Activated naive CD8-positive, alpha-beta T cell treated with anti-CD3 and anti-CD28 coated beads, Interleukin-2, amount 10 ng/mL, durations not matched to agents 7 days and 5 days (primary cell): ENCODE measurements at regions not wholly inside any gene's neighbourhood (a gene's known extent, or its start where the extent isn't known, plus 50 kb on each side); places are given as distances from the start of the nearest gene placed in this dataset.
"Not testable (repeated sequence)": the region's sequence is repeated elsewhere in the genome, so short reads cannot be mapped to it uniquely, and the experiment has no call there.

Experiments used
- ATAC-seq: fragments of 150-1000 bp; cut with Tn5 transposase; one replicate; pipeline ENCODE4 v1.10.0; 2021; ENCODE audit warnings: low read depth, moderate library complexity
- POLR2A ChIA-PET: fragments of 350-600 bp; sonication (Branson Sonifier 250); formaldehyde crosslinking; loops from one replicate; lab custom pipeline; 2021; ENCODE audit warnings: antibody characterized with exemption; lab: Charles Lee
- DNase-seq: peaks from one replicate; pipeline ENCODE4 v3.0.0; 2021
- H3K27ac Mint-ChIP-seq: one replicate; pipeline ENCODE4 v1.8.0; 2022; ENCODE audit warnings: mild to moderate bottlenecking, mixed read lengths
- H3K27me3 Mint-ChIP-seq: one replicate; pipeline ENCODE4 v1.8.0; 2022; ENCODE audit warnings: mild to moderate bottlenecking, moderate library complexity, mixed read lengths
- H3K36me3 Mint-ChIP-seq: one replicate; pipeline ENCODE4 v1.8.0; 2021; ENCODE audit warnings: mild to moderate bottlenecking, mixed read lengths
- H3K4me1 Mint-ChIP-seq: one replicate; pipeline ENCODE4 v1.8.0; 2021; ENCODE audit warnings: mixed read lengths
- H3K4me3 Mint-ChIP-seq: one replicate; pipeline ENCODE4 v1.8.0; 2022; ENCODE audit warnings: mild to moderate bottlenecking, moderate library complexity, mixed read lengths
- H3K9me3 Mint-ChIP-seq: one replicate; pipeline ENCODE4 v1.8.0; 2021; ENCODE audit warnings: mixed read lengths

DNA sequence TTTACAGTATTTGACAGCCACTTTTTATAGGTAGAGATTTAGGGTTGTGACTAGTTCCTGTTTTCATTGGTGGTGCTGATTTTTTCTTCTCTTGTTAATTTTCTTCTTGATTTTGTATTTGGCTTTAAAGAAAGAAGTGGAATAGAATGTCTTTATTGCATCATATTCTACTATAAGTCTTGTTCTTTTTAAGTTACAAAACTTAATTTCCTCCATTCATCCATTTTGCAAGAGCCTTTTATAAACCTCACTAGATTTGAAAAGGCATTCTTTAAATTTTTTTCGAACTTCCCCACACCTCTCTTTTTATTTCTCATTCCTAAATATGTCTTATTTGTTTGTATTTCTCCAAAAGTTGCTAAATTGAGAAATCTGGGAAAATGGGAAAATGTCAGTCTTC, 1368.6 kb upstream of the ADGRL4 start:
- Mint-ChIP-seq H3K9me3 (no peaks in the 10 kb centered on the region), H3K4me1 (no peaks in the 10 kb centered on the region), H3K27me3 (no peaks in the 10 kb centered on the region), H3K27ac (no peak overlapping the region), H3K36me3 (no peaks in the 10 kb centered on the region), H3K4me3 (no peak overlapping the region)
- POLR2A ChIA-PET = no interaction called here
- no peak for ATAC-seq
- DNase-seq = no peak

DNA sequence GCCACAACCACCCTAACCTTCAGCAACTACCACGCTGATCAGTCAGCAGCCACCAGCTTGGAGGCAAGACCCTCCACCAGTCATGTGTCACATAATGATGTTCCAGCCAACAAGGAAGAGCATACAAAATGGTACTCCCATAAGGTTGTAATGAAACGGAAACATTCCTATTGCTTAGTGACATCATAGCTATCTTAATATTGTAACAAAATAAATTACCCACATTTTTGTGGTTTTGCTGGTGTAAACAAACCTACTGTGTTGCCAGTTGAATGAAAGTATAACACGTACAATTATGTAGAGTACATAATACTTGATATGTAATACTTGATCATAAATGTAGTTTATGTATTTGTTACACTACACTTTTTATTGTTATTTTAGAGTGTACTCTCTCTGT, 1363.2 kb upstream of the ADGRL4 start:
- Mint-ChIP-seq H3K4me3 (no peak overlapping the region), H3K27ac (no peak overlapping the region), H3K36me3 (no peaks in the 10 kb centered on the region), H3K9me3 (peaks cover 5% of the 10 kb centered on the region), H3K4me1 (no peaks in the 10 kb centered on the region), H3K27me3 (no peaks in the 10 kb centered on the region)
- POLR2A ChIA-PET = no interaction called here
- ATAC-seq (no peak), DNase-seq (no peak)

DNA sequence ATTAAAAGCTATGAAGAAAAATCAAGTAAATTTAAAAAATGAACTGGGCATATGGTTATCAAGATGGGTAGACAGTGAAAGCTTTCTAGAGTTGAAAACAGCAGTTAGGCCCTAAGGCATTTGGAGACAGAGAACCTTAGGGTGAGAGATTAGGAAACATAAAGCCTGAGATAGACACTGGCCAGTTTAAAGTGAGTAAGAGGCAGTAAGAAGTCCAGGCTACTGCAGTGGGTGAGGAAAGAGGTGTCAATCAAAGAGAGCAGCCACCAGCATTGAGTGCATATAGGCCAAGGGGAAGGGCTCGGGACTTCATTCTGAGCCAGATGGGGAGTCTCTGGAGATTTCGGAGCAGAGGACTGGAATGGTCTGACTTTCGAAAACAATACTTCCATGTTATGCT, 1360.5 kb upstream of the ADGRL4 start:
- H3K27ac Mint-ChIP-seq = no peak overlapping the region
- H3K9me3 Mint-ChIP-seq = peaks cover 5% of the 10 kb centered on the region
- no peaks in the 10 kb centered on the region for H3K27me3 Mint-ChIP-seq
- ATAC-seq (no peak), DNase-seq (no peak)
- H3K36me3 Mint-ChIP-seq = no peaks in the 10 kb centered on the region
- H3K4me1 Mint-ChIP-seq = no peaks in the 10 kb centered on the region
- no peak overlapping the region for H3K4me3 Mint-ChIP-seq
- POLR2A ChIA-PET = no interaction called here

DNA sequence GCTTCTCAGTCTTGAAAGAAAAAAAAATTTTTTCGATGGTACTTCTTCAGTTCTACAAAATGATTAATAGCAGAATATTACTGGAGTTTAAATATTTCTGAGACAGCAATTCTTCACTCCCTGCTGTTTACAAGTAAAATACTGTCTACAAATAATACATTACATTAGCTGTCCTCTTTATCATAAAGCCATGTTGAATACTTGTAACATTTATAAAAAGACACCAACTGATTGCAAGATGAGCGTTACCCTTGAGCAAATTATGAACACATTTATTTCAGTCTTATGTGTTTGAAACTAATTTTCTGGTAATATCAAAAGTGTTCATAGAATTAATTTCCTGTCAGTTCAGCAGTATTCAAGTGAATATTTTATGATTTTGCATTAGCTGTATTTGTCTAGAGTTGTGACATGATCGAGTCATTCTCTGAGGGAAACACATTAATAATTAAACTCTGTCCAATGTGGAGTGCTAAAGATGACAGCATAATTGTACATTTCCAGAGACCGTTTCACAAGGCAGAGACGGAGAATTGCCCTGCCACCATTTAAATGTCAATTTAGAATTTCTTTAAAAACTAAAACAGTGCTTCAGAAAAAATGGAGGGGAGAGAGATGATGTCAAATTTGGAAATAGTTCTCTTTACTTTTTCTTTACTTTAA, 1359.0 kb upstream of the ADGRL4 start:
- DNase-seq (no peak), ATAC-seq (no peak)
- Mint-ChIP-seq H3K9me3 (peaks cover 5% of the 10 kb centered on the region), H3K27me3 (no peaks in the 10 kb centered on the region), H3K4me3 (no peak overlapping the region), H3K36me3 (no peaks in the 10 kb centered on the region), H3K27ac (no peak overlapping the region), H3K4me1 (no peaks in the 10 kb centered on the region)
- POLR2A ChIA-PET = no interaction called here

DNA sequence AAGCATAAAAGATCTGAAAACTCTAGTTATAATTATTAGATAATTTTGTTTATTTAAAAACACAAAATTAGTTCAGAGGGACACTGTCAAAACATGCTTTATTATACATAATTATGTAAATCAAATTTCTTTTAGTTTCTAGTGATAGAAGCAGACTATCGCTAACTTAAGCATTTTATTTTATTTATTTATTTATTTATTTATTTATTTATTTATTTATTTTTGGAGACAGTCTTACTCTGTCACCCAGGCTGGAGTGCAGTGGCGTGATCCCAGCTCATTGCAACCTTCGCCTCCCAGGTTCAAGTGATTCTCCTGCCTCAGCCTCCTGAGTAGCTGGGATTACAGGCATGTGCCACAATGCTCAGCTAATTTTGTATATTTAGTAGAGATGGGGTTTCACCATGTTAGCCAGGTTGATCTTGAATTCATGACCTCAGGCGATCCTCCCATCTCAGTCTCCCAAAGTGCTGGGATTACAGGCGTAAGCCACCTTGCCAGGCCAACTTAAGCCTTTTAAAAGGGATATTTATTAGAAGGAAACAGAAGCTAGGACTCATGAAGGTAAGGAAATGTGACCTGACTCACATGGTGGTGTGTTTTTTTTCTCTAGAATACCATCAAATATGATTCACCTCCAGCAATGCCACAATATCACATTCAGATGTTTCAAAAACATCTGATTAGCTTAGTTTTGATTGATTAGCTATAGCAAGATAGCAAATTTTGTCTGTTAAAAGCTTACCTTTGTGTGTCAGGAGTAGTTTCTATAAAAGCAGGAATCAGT, 1357.4 kb upstream of the ADGRL4 start:
- POLR2A ChIA-PET = no interaction called here
- H3K36me3 Mint-ChIP-seq = no peaks in the 10 kb centered on the region
- no peaks in the 10 kb centered on the region for H3K4me1 Mint-ChIP-seq
- no peaks in the 10 kb centered on the region for H3K27me3 Mint-ChIP-seq
- H3K9me3 Mint-ChIP-seq = peaks cover 5% of the 10 kb centered on the region
- no peak overlapping the region for H3K27ac Mint-ChIP-seq
- DNase-seq (no peak), ATAC-seq (no peak)
- no peak overlapping the region for H3K4me3 Mint-ChIP-seq

DNA sequence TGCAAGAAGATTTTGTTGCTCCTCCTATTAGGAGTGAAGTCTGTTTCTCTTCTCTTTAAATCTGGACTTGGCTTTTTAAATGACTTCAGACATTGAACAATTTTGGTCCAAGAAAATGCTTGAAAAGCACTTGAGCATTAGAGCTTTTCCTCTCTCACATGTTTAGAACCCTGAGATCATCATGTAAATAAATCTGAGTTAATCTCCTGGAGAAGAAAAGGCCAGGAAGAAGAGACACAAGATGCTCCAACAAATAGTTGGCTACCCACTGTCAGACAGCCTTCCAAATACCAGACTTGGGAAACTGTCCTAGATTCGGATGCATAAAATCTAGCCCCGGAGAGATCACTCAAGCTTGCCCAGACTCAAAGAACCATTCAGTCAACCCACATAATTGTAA, 1353.1 kb upstream of the ADGRL4 start:
- Mint-ChIP-seq H3K36me3 (no peaks in the 10 kb centered on the region), H3K9me3 (peaks cover 3% of the 10 kb centered on the region), H3K4me3 (no peak overlapping the region), H3K4me1 (no peaks in the 10 kb centered on the region), H3K27me3 (no peaks in the 10 kb centered on the region), H3K27ac (no peak overlapping the region)
- DNase-seq (no peak), ATAC-seq (no peak)
- POLR2A ChIA-PET = no interaction called here

DNA sequence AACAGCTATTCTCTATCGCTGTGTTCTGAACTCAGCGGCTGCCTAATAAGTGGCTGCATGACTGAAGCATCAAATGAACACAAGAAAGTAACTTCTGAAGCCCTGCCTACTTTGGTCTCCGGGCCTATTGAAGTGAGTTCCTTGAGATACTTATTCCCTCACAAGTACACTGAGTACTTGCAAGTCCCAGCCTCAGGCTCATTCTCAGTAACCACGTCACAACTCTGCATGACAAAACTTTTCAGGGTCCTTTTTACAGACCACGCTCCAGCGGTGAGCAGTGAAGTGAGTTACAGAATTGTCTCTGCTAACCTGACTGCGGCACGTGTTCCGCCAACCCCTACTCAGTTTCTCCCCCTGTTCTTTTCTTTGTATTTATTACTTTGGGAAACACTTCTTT, 1342.7 kb upstream of the ADGRL4 start:
- ATAC-seq = no peak
- POLR2A ChIA-PET = no interaction called here
- DNase-seq = no peak

DNA sequence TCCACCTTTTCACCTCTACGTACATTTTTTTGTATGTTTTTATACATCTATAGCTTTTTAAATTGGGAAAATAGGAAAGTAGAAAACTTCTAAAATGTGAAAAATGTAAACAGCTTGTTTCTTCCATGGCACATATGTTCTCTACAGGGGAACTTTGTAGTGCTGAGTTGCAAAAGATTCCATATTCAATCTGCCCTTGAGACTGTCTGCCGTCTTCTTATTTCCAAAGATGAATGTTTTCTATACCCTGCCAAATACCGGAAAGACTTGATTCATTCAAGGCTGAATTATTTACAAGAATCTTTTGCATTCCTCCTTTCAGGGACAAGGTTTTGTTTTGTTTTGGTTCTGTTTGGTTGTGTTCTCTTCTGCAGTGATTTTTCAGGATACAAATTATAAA, 1334.5 kb upstream of the ADGRL4 start:
- Mint-ChIP-seq H3K4me3 (no peak overlapping the region), H3K27ac (no peak overlapping the region), H3K4me1 (no peaks in the 10 kb centered on the region), H3K9me3 (peaks cover 13% of the 10 kb centered on the region), H3K36me3 (no peaks in the 10 kb centered on the region), H3K27me3 (no peaks in the 10 kb centered on the region)
- ATAC-seq = no peak
- POLR2A ChIA-PET = no interaction called here
- DNase-seq = no peak

More for the DNA sequence above, 1342.7 kb upstream of the ADGRL4 start:
- H3K9me3 Mint-ChIP-seq = peaks cover 3% of the 10 kb centered on the region
- no peaks in the 10 kb centered on the region for H3K4me1 Mint-ChIP-seq
- no peak overlapping the region for H3K4me3 Mint-ChIP-seq
- no peaks in the 10 kb centered on the region for H3K36me3 Mint-ChIP-seq
- H3K27ac Mint-ChIP-seq = no peak overlapping the region
- no peaks in the 10 kb centered on the region for H3K27me3 Mint-ChIP-seq

DNA sequence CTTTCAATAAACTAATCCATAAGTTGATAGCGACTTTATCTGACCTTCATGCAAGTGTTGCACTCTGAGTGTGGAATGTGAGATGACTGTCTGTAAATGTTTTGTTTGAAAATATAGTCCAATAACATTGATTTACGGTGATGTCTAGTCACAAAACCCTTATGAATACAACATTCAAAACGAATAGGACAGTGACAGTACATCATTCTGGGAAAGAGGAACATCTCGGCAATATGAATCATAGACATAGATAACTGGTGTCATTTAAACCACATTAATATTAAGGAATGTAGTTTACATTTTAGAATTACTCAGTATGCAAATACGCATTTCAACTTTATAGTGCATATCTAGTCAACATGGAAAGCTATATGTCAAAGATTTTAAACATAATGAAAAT, 1311.6 kb upstream of the ADGRL4 start:
- DNase-seq (no peak), ATAC-seq (no peak)
- H3K4me3 Mint-ChIP-seq = no peak overlapping the region
- H3K4me1 Mint-ChIP-seq = no peaks in the 10 kb centered on the region
- H3K36me3 Mint-ChIP-seq = no peaks in the 10 kb centered on the region
- no peak overlapping the region for H3K27ac Mint-ChIP-seq
- H3K27me3 Mint-ChIP-seq = no peaks in the 10 kb centered on the region
- H3K9me3 Mint-ChIP-seq = peaks cover 2% of the 10 kb centered on the region
- POLR2A ChIA-PET = no interaction called here

DNA sequence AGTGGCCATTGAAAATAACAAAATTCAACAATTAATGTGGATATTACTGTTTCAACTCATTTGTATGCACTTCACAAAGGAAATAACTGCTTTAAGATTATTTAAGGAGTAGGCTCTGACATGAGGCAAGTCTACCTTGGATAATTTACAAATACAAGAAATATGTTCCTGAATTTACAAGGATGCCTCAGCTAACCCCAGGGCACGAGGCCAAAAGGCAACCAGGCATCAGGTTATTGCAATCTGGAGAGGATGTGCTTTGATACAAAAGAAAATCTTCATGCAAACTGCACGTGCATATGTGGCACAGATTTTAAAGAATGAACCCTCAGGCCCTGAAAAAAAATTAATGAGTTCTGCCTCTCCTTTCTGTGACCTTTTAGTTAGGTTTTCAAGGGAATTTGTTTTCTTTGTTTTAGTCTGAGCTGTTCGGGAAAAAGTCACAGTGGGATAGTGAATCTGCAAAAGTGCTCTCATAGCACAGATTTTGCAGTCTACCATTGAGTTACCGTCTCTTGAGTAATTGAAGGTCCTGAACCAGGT, 1304.2 kb upstream of the ADGRL4 start:
- no peak for DNase-seq
- no peaks in the 10 kb centered on the region for H3K4me1 Mint-ChIP-seq
- H3K27ac Mint-ChIP-seq = no peak overlapping the region
- H3K9me3 Mint-ChIP-seq = no peaks in the 10 kb centered on the region
- H3K36me3 Mint-ChIP-seq = no peaks in the 10 kb centered on the region
- H3K27me3 Mint-ChIP-seq = no peaks in the 10 kb centered on the region
- no peak for ATAC-seq
- H3K4me3 Mint-ChIP-seq = no peak overlapping the region
- POLR2A ChIA-PET = no interaction called here

DNA sequence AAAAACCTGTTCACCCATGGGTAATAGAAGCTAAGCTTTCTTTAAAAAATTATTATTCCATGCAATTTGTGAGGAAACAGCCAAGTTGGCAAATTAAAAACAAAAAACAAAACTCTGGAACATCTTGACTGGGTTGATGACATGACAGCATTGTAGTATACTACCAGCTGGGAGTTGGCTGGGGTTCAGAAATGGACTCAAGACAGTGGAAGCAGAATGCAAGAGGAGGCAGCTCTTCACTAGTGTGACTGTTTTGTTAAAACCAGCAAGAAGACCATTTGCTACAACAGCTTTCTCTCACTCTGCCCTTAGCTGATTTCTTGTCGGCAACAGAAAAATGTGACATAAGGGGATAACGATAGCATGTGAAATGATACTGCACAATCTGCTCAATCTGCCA, 1298.9 kb upstream of the ADGRL4 start:
- no peaks in the 10 kb centered on the region for H3K4me1 Mint-ChIP-seq
- POLR2A ChIA-PET = no interaction called here
- no peak for ATAC-seq
- no peak overlapping the region for H3K27ac Mint-ChIP-seq
- no peak for DNase-seq
- no peaks in the 10 kb centered on the region for H3K27me3 Mint-ChIP-seq
- H3K9me3 Mint-ChIP-seq = peaks cover 2% of the 10 kb centered on the region
- H3K4me3 Mint-ChIP-seq = no peak overlapping the region
- H3K36me3 Mint-ChIP-seq = no peaks in the 10 kb centered on the region

DNA sequence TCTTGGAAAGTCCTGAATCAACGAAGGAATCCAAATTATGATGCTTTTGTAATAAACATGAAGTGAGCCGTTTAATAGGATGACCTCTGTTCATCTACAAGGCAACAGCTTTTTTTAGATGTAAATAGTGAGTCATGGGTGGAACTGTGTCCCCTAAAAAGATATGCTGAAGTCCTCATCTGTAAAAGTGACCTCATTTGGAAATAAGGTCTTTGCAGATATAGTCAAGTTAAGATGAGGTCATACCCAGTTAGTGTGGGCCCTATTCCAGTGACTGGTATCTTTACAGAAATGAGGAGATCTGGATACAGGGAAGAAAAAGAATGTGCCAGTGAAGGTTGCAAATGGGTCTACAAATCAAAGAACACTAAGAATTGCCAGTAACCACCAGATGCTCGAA, 1287.3 kb upstream of the ADGRL4 start:
- POLR2A ChIA-PET = no interaction called here
- peaks cover 2% of the 10 kb centered on the region for H3K9me3 Mint-ChIP-seq
- no peaks in the 10 kb centered on the region for H3K4me1 Mint-ChIP-seq
- H3K27ac Mint-ChIP-seq = no peak overlapping the region
- no peaks in the 10 kb centered on the region for H3K27me3 Mint-ChIP-seq
- ATAC-seq (no peak), DNase-seq (no peak)
- H3K36me3 Mint-ChIP-seq = no peaks in the 10 kb centered on the region
- H3K4me3 Mint-ChIP-seq = no peak overlapping the region

DNA sequence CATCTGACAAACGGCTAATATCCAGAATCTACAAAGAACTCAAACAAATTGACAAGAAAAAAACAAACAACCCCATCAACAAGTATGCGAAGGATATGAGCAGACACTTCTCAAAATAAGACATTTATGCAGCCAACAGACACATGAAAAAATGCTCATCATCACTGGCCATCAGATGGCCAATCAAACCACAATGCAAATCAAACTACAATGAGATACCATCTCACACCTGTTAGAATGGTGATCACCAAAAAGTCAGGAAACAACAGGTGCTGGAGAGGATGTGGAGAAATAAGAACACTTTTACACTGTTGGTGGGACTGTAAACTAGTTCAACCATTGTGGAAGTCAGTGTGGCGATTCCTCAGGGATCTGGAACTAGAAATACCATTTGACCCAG, 1282.2 kb upstream of the ADGRL4 start:
- DNase-seq, H3K27ac Mint-ChIP-seq, H3K36me3 Mint-ChIP-seq, H3K4me1 Mint-ChIP-seq, H3K9me3 Mint-ChIP-seq, ATAC-seq, POLR2A ChIA-PET, H3K27me3 Mint-ChIP-seq, H3K4me3 Mint-ChIP-seq: not testable (repeated sequence)

DNA sequence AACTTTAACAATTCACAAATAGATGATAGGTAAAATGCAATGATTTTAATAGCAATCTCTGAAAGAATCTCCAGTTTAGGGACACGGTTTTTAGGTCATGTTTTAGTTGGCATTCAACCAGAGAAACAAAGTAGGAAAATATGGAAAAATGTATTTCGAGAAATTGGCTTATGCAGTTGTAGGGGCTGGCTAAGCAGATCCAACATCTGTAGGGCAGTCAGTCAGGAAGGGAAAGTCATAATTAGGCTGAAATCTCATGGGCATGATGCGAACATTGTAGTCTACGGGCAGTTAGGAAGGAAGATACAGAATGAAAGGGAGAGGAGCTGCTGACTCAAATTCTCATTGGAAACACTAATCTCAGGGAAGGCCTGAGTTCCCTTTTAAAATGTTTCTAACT, 1276.0 kb upstream of the ADGRL4 start:
- DNase-seq (no peak), ATAC-seq (no peak)
- H3K36me3 Mint-ChIP-seq = no peaks in the 10 kb centered on the region
- no peaks in the 10 kb centered on the region for H3K4me1 Mint-ChIP-seq
- H3K27me3 Mint-ChIP-seq = no peaks in the 10 kb centered on the region
- peaks cover 3% of the 10 kb centered on the region for H3K9me3 Mint-ChIP-seq
- POLR2A ChIA-PET = no interaction called here
- H3K4me3 Mint-ChIP-seq = no peak overlapping the region
- no peak overlapping the region for H3K27ac Mint-ChIP-seq
